ENCODE measurements at regions not wholly inside any gene's neighbourhood (a gene's known extent, or its start where the extent isn't known, plus 50 kb on each side); places are given as distances from the start of the nearest gene placed in this dataset.

- no peaks in the 10 kb centered on the region for H3K27me3 Mint-ChIP-seq
- DNase-seq (ENCODE audit: low spot score in 2 of 2) (no peak), ATAC-seq (replicated peaks; ENCODE audit: extremely low read depth, poor library complexity, severe bottlenecking) (no peak)
- no peak overlapping the region for H3K27ac Mint-ChIP-seq (ENCODE audit: low read depth)
- H3K36me3 Mint-ChIP-seq (ENCODE audit: insufficient read depth) = no peaks in the 10 kb centered on the region
- H3K9me3 Mint-ChIP-seq = peaks cover 11% of the 10 kb centered on the region
- no peaks in the 10 kb centered on the region for H3K4me1 Mint-ChIP-seq
- H3K4me3 Mint-ChIP-seq = no peak overlapping the region
These were observed 431.2 kb downstream of the KCTD12 start for GRCh38 chr13:76454991-76455390.

- no peak overlapping the region for H3K27ac Mint-ChIP-seq (ENCODE audit: low read depth)
- H3K36me3 Mint-ChIP-seq (ENCODE audit: insufficient read depth) = no peaks in the 10 kb centered on the region
- H3K9me3 Mint-ChIP-seq = peaks cover 11% of the 10 kb centered on the region
- H3K4me3 Mint-ChIP-seq = no peak overlapping the region
- ATAC-seq (replicated peaks; ENCODE audit: extremely low read depth, poor library complexity, severe bottlenecking) (no peak), DNase-seq (ENCODE audit: low spot score in 2 of 2) (no peak)
- H3K27me3 Mint-ChIP-seq = no peaks in the 10 kb centered on the region
- no peaks in the 10 kb centered on the region for H3K4me1 Mint-ChIP-seq
These were observed 436.5 kb downstream of the KCTD12 start for GRCh38 chr13:76449716-76450115.

DNA sequence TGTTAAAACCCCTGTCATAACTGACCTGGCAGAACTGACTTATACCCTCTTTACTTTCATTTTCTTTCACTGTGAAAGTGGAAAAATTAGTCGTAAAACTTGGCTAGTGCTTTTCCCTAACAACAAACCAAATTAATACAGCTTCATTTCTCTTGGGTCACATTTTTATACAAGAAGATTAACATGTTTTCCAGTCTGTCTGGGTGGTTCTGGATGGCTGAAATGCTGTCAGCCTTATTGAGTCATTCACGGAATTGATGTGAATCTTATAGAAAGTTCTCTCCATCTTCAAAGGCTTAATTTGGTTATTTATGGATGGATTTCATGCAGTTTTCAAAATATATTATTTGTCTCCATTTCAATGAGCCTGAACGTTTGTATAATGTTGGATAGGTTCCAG, 440.0 kb downstream of the KCTD12 start:
- DNase-seq (ENCODE audit: low spot score in 2 of 2) = no peak
- H3K36me3 Mint-ChIP-seq (ENCODE audit: insufficient read depth) = no peaks in the 10 kb centered on the region

DNA sequence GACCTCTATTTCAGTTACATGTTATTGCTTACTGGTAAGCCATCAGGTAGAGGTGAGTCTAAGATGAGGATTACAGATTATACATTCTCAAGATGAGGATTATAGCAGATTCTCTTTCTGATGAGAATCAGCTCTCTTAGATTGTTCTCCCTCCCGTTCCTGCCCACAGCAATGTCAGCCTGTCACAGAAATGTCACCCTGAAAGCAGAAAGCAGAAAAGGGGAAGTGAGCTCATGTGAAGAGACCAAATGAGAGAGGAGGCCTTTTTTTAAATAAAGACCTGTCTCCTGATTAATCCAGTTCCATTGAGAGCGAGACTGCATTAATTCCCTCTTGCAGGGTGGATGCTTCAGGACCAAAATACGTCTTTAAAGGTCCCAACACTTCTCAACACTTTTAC, 445.6 kb downstream of the KCTD12 start:
- Mint-ChIP-seq H3K27ac (ENCODE audit: low read depth) (no peak overlapping the region), H3K9me3 (no peaks in the 10 kb centered on the region), H3K4me1 (no peaks in the 10 kb centered on the region), H3K36me3 (ENCODE audit: insufficient read depth) (no peaks in the 10 kb centered on the region), H3K27me3 (no peaks in the 10 kb centered on the region), H3K4me3 (no peak overlapping the region)
- DNase-seq (ENCODE audit: low spot score in 2 of 2) (no peak), ATAC-seq (replicated peaks; ENCODE audit: extremely low read depth, poor library complexity, severe bottlenecking) (no peak)

More for the DNA sequence above, 440.0 kb downstream of the KCTD12 start:
- ATAC-seq (replicated peaks; ENCODE audit: extremely low read depth, poor library complexity, severe bottlenecking) = no peak
- H3K27ac Mint-ChIP-seq (ENCODE audit: low read depth) = no peak overlapping the region
- no peak overlapping the region for H3K4me3 Mint-ChIP-seq
- H3K9me3 Mint-ChIP-seq = peaks cover 6% of the 10 kb centered on the region
- no peaks in the 10 kb centered on the region for H3K27me3 Mint-ChIP-seq
- no peaks in the 10 kb centered on the region for H3K4me1 Mint-ChIP-seq

- DNase-seq (ENCODE audit: low spot score in 2 of 2) (no peak), ATAC-seq (replicated peaks; ENCODE audit: extremely low read depth, poor library complexity, severe bottlenecking) (no peak)
- Mint-ChIP-seq H3K36me3 (ENCODE audit: insufficient read depth) (no peaks in the 10 kb centered on the region), H3K9me3 (no peaks in the 10 kb centered on the region), H3K27ac (ENCODE audit: low read depth) (no peak overlapping the region), H3K4me1 (no peaks in the 10 kb centered on the region), H3K4me3 (no peak overlapping the region), H3K27me3 (no peaks in the 10 kb centered on the region)
These were observed 446.7 kb downstream of the KCTD12 start for GRCh38 chr13:76439546-76439945.

GRCh38 chr13:76438050-76438449, 448.2 kb downstream of the KCTD12 start:
- no peaks in the 10 kb centered on the region for H3K4me1 Mint-ChIP-seq
- no peak overlapping the region for H3K4me3 Mint-ChIP-seq
- DNase-seq (ENCODE audit: low spot score in 2 of 2) (no peak), ATAC-seq (replicated peaks; ENCODE audit: extremely low read depth, poor library complexity, severe bottlenecking) (no peak)
- H3K27me3 Mint-ChIP-seq = no peaks in the 10 kb centered on the region
- no peak overlapping the region for H3K27ac Mint-ChIP-seq (ENCODE audit: low read depth)
- H3K36me3 Mint-ChIP-seq (ENCODE audit: insufficient read depth) = no peaks in the 10 kb centered on the region
- H3K9me3 Mint-ChIP-seq = no peaks in the 10 kb centered on the region

DNA sequence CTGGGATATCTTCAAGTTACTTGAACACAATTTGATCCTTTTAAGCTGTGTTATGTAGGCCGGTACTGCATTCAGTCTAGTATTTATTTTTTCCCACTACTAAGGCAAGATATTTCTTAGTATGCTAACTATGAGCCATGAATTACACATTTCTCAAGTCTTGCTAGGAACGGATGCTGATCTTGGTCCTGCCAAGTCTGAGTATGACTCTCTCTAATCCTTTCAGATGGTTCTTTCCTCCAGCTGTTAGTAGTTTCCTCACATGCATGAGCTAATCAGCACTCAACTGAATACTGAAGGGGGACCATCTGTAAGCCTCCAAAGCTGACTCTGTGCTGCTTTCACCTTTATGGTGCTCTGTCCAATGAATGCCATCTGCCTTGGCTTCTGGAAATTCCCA, 460.3 kb downstream of the KCTD12 start:
- no peak for DNase-seq (ENCODE audit: low spot score in 2 of 2)
- Mint-ChIP-seq H3K4me1 (no peaks in the 10 kb centered on the region), H3K4me3 (no peak overlapping the region), H3K36me3 (ENCODE audit: insufficient read depth) (no peaks in the 10 kb centered on the region), H3K27ac (ENCODE audit: low read depth) (no peak overlapping the region), H3K27me3 (no peaks in the 10 kb centered on the region), H3K9me3 (no peaks in the 10 kb centered on the region)
- ATAC-seq (replicated peaks; ENCODE audit: extremely low read depth, poor library complexity, severe bottlenecking) = no peak

DNA sequence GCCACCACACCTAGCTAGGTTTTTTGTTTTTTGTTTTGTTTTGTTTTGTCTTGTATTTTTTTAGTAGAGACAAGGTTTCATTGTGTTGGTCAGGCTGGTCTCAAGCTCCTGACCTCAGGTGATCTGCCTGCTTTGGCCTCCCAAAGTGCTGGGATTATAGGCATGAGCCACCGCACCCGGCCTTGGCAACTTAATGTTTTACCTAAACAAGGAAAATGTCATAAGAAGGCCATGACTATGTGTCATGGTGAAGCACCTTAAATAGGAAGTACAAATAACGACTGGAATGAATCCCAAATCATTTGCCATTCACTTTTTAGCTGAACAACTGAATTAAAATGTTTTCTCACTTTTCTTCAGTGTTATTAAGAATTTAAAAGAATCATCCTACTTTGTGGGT, 465.2 kb downstream of the KCTD12 start:
- Mint-ChIP-seq H3K27me3 (no peaks in the 10 kb centered on the region), H3K9me3 (no peaks in the 10 kb centered on the region), H3K4me3 (no peak overlapping the region), H3K4me1 (no peaks in the 10 kb centered on the region), H3K36me3 (ENCODE audit: insufficient read depth) (no peaks in the 10 kb centered on the region), H3K27ac (ENCODE audit: low read depth) (no peak overlapping the region)
- DNase-seq (ENCODE audit: low spot score in 2 of 2) = no peak
- ATAC-seq (replicated peaks; ENCODE audit: extremely low read depth, poor library complexity, severe bottlenecking) = no peak

DNA sequence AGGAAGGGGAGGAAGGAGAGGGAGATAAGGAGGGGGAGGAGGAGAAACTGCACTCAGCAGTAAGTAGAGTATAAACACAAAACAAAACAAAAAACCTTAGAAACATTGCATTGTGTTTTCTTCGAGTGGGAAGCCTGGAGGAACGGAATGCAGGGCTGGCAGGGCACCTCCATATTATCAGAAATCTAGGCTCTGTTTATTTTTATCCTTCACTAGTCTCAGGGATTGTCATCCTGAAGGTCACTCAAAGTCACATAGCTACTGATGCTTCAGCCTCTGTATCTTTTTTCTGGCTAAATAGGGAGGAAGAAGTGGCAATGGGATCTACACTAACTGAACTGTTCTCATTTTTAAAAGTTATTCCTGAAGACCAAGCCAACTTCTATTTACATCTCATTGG, 467.8 kb downstream of the KCTD12 start:
- Mint-ChIP-seq H3K27me3 (no peaks in the 10 kb centered on the region), H3K9me3 (no peaks in the 10 kb centered on the region), H3K27ac (ENCODE audit: low read depth) (no peak overlapping the region), H3K4me3 (no peak overlapping the region), H3K4me1 (no peaks in the 10 kb centered on the region), H3K36me3 (ENCODE audit: insufficient read depth) (no peaks in the 10 kb centered on the region)
- no peak for ATAC-seq (replicated peaks; ENCODE audit: extremely low read depth, poor library complexity, severe bottlenecking)
- no peak for DNase-seq (ENCODE audit: low spot score in 2 of 2)

- no peaks in the 10 kb centered on the region for H3K4me1 Mint-ChIP-seq
- H3K36me3 Mint-ChIP-seq (ENCODE audit: insufficient read depth) = no peaks in the 10 kb centered on the region
- no peak overlapping the region for H3K4me3 Mint-ChIP-seq
- ATAC-seq (replicated peaks; ENCODE audit: extremely low read depth, poor library complexity, severe bottlenecking) (no peak), DNase-seq (ENCODE audit: low spot score in 2 of 2) (no peak)
- no peak overlapping the region for H3K27ac Mint-ChIP-seq (ENCODE audit: low read depth)
- H3K27me3 Mint-ChIP-seq = no peaks in the 10 kb centered on the region
- H3K9me3 Mint-ChIP-seq = no peaks in the 10 kb centered on the region
These were observed 471.9 kb downstream of the KCTD12 start for GRCh38 chr13:76414320-76414719.

DNA sequence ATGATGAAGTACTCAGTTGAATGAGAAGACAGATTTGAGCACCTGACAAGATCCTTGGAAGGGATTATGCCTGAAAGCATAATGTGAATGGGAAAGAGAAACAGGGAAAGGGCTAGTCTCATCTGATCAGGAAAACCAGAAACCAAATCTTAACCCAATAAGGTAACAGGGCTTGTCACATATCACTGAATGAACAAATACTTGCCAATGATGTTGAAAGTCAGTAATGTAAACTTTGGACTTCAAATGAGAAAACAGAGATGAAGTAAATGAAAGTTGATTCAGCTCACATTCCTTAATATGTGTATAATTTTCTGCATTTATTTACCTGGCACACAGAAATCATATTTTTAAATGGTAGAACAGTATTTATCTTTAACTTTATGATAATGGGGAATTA, 480.0 kb downstream of the KCTD12 start:
- DNase-seq (ENCODE audit: low spot score in 2 of 2) (no peak), ATAC-seq (replicated peaks; ENCODE audit: extremely low read depth, poor library complexity, severe bottlenecking) (no peak)
- Mint-ChIP-seq H3K36me3 (ENCODE audit: insufficient read depth) (no peaks in the 10 kb centered on the region), H3K4me1 (no peaks in the 10 kb centered on the region), H3K4me3 (no peak overlapping the region), H3K27me3 (no peaks in the 10 kb centered on the region), H3K9me3 (no peaks in the 10 kb centered on the region), H3K27ac (ENCODE audit: low read depth) (no peak overlapping the region)

- Mint-ChIP-seq H3K27ac (ENCODE audit: low read depth) (peak overlapping the region; percentile 76), H3K9me3 (peaks cover 5% of the 10 kb centered on the region), H3K27me3 (no peaks in the 10 kb centered on the region), H3K4me3 (no peak overlapping the region), H3K36me3 (ENCODE audit: insufficient read depth) (no peaks in the 10 kb centered on the region), H3K4me1 (peaks cover 6% of the 10 kb centered on the region)
- DNase-seq (ENCODE audit: low spot score in 2 of 2) (no peak), ATAC-seq (replicated peaks; ENCODE audit: extremely low read depth, poor library complexity, severe bottlenecking) (no peak)
These were observed 487.8 kb downstream of the KCTD12 start for GRCh38 chr13:76398425-76398824.

DNA sequence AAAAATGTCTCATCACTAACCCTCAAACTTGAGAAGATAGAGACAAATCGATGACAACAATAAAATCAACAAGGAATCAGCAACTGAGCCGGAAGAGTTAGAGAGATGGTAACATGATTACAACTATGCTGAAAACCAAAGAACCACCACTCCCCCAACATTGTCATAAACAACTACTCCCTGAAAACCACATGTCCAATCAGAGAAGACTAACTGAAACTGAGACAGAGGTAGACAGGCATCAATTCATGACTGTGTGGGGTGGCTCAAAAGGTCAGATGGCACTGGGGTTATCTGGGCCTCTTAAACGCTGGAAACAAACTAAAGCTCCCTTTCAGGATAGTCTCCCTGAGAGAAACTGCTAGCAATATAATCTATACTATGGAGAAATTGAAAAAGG, 488.8 kb downstream of the KCTD12 start:
- Mint-ChIP-seq H3K4me3 (peak overlapping the region; percentile 2), H3K36me3 (ENCODE audit: insufficient read depth) (no peaks in the 10 kb centered on the region), H3K27me3 (no peaks in the 10 kb centered on the region), H3K27ac (ENCODE audit: low read depth) (peak overlapping the region; percentile 76), H3K4me1 (peaks cover 6% of the 10 kb centered on the region), H3K9me3 (peaks cover 5% of the 10 kb centered on the region)
- peak; percentile 73 for ATAC-seq (replicated peaks; ENCODE audit: extremely low read depth, poor library complexity, severe bottlenecking)
- no peak for DNase-seq (ENCODE audit: low spot score in 2 of 2)

DNA sequence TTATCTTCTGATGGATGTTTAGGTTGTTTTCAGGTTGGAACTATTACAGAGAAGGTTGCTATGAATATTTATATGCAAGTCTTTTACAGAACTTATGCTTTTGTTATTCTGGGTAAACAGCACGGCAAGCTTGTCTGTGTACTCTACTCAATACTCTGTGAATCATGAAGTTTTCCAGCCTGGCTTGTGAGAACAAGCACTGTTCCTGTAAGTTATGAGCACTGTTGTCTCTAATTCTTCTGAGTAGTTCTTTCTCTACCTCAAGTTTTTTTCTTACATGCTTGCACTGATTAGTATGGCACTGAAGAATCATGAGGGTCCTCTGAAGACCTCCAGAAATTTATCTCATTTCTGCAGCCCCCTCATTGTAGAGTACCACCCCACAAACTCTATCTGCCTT, 496.9 kb downstream of the KCTD12 start:
- H3K9me3 Mint-ChIP-seq = no peaks in the 10 kb centered on the region
- no peak overlapping the region for H3K4me3 Mint-ChIP-seq
- DNase-seq (ENCODE audit: low spot score in 2 of 2) (no peak), ATAC-seq (replicated peaks; ENCODE audit: extremely low read depth, poor library complexity, severe bottlenecking) (no peak)
- no peaks in the 10 kb centered on the region for H3K36me3 Mint-ChIP-seq (ENCODE audit: insufficient read depth)
- no peaks in the 10 kb centered on the region for H3K4me1 Mint-ChIP-seq
- H3K27me3 Mint-ChIP-seq = no peaks in the 10 kb centered on the region
- no peak overlapping the region for H3K27ac Mint-ChIP-seq (ENCODE audit: low read depth)

Measured in central memory CD8-positive, alpha-beta T cell (primary cell).